Left lung (tissue), 4 donors: ENCODE measurements at regions not wholly inside any gene's neighbourhood (a gene's known extent, or its start where the extent isn't known, plus 50 kb on each side); places are given as distances from the start of the nearest gene placed in this dataset.
A peak's percentile ranks its signal among the peaks of the same experiment; 100 is the strongest.

ENCODE experiments used
- ATAC-seq: fragments of 200-7000 bp; cut with Tn5 transposase; one replicate; pipeline ENCODE4 v1.9.1; 2020; ENCODE audit warnings: moderate library complexity
- DNase-seq, 4 donors: peaks; one replicate each; pipeline ENCODE4 v3.0.0-alpha.2; 2013 to 2020
- H3K27ac ChIP-seq, 2 donors: fragments of 200-600 bp; sonication (generic) in 1 of 2; one replicate each; pipeline versions ENCODE4 v1.5.0 to v1.8.0; 2020 to 2021
- H3K27me3 ChIP-seq, 2 donors: fragments of 200-600 bp; sonication (generic) in 1 of 2; one replicate each; pipeline versions ENCODE4 v1.5.0 to v1.8.0; 2020 to 2021
- H3K36me3 ChIP-seq, 2 donors: fragments of 200-600 bp; sonication (generic) in 1 of 2; one replicate each; pipeline versions ENCODE4 v1.5.0 to v1.8.0; 2020 to 2021
- H3K4me1 ChIP-seq, 2 donors: fragments of 200-600 bp; one replicate each; pipeline ENCODE4 v1.8.0; 2021
- H3K4me3 ChIP-seq, 2 donors: fragments of 200-600 bp; sonication (generic) in 1 of 2; one replicate each; pipeline versions ENCODE4 v1.5.0 to v1.8.0; 2020 to 2021; ENCODE audit warnings: mild to moderate bottlenecking in 1 of 2
- H3K9me3 ChIP-seq, 2 donors: fragments of 200-600 bp; sonication (generic) in 1 of 2; one replicate each; pipeline versions ENCODE4 v1.5.0 to v1.8.0; 2020 to 2021
- CTCF ChIP-seq, 2 donors: fragments of 200-600 bp; sonication (generic) in 1 of 2; IDR thresholded peaks; one replicate each; pipeline versions ENCODE4 v1.5.0 to v1.8.0; 2021; ENCODE audit warnings: antibody characterized with exemption in 2 of 2
- intact Hi-C, 2 donors: fragments of 100-400 bp; cut with DNase I; formaldehyde crosslinking; loops; one replicate each; pipeline versions ENCODE4 v1.11.2 to v1.14.2; 2022
- donor health status: DM: no; HTN: yes; CAD: no.
- donor health status: DM: no; HTN: no; CAD: no.

DNA sequence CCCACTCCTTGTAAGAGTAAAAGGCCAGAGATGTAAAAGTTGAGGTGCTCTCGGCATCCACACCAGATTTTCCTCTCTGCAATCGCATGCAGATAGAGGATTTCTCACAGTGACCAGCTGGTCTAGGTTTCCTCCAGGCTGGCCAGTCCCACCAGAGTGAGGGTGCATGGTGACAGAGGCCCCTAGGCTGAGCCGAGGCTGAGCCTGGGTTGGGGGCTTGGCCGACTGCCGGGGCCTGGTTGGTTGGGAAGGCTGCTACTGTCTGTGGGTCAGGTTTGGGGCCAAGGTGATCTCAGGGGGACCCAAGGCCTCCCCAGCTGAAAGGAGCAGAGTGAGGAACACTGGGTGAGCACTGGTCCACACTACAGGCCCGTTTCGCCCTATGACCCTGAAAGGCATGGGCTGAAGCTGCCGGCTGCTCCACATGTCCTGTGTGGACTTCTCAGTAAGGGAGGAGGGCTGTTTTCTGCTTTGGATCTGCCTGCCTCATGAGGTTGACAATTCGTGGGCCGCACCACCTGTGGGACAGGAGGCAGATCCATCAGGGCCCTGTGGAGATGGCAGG is 400.8 kb upstream of the IRX4 start:
- Histone ChIP-seq H3K36me3 (no peaks in the 10 kb centered on the region), H3K9me3 (no peaks in the 10 kb centered on the region), H3K4me1 (no peaks in the 10 kb centered on the region), H3K4me3 (no peak overlapping the region), H3K27ac (no peak overlapping the region), H3K27me3 (peaks cover 0 to 12% of the 10 kb centered on the region in 2 donors)
- intact Hi-C loops: no loop called here
- no peak for ATAC-seq
- DNase-seq: peak in 1 of 4 donors; percentile 39
- TF ChIP-seq CTCF (IDR thresholded peaks at IDR 0.05): no peak

GRCh38 chr5:2282893-2283292 is 400.2 kb upstream of the IRX4 start:
- H3K4me1 ChIP-seq: no peaks in the 10 kb centered on the region
- no peak overlapping the region for H3K4me3 ChIP-seq
- ATAC-seq: no peak
- intact Hi-C loops: no loop called here
- no peak for TF ChIP-seq CTCF (IDR thresholded peaks at IDR 0.05)
- H3K9me3 ChIP-seq: no peaks in the 10 kb centered on the region
- no peak overlapping the region for H3K27ac ChIP-seq
- no peaks in the 10 kb centered on the region for H3K36me3 ChIP-seq
- peaks cover 0 to 13% of the 10 kb centered on the region in 2 donors for H3K27me3 ChIP-seq
- DNase-seq: peak in 2 of 4 donors; percentile 59 to 77

GRCh38 chr5:2282034-2282690 is 399.4 kb upstream of the IRX4 start:
- no peak for TF ChIP-seq CTCF (IDR thresholded peaks at IDR 0.05)
- Histone ChIP-seq H3K4me3 (no peak overlapping the region), H3K27ac (no peak overlapping the region), H3K4me1 (no peaks in the 10 kb centered on the region), H3K9me3 (no peaks in the 10 kb centered on the region), H3K36me3 (no peaks in the 10 kb centered on the region), H3K27me3 (peaks cover 0 to 13% of the 10 kb centered on the region in 2 donors)
- intact Hi-C loops: no loop called here
- no peak for ATAC-seq
- peak in 1 of 4 donors; percentile 65 for DNase-seq

- no peak overlapping the region for H3K27ac ChIP-seq
- ATAC-seq (no peak), DNase-seq (no peak)
- no peaks in the 10 kb centered on the region for H3K36me3 ChIP-seq
- no peak overlapping the region for H3K4me3 ChIP-seq
- TF ChIP-seq CTCF (IDR thresholded peaks at IDR 0.05): no peak
- H3K9me3 ChIP-seq: no peaks in the 10 kb centered on the region
- H3K4me1 ChIP-seq: no peaks in the 10 kb centered on the region
- intact Hi-C loops: no loop called here
- peaks cover 0 to 13% of the 10 kb centered on the region in 2 donors for H3K27me3 ChIP-seq
Measured at GRCh38 chr5:2281446-2281845, 398.7 kb upstream of the IRX4 start.

GRCh38 chr5:2280318-2280717 is 397.6 kb upstream of the IRX4 start:
- Histone ChIP-seq H3K4me1 (no peaks in the 10 kb centered on the region), H3K9me3 (no peaks in the 10 kb centered on the region), H3K27ac (no peak overlapping the region), H3K4me3 (no peak overlapping the region), H3K27me3 (peaks cover 0 to 22% of the 10 kb centered on the region in 2 donors), H3K36me3 (no peaks in the 10 kb centered on the region)
- intact Hi-C loops: no loop called here
- no peak for DNase-seq
- TF ChIP-seq CTCF (IDR thresholded peaks at IDR 0.05): no peak
- no peak for ATAC-seq
